DND-41 (cell line): ENCODE measurements at regions not wholly inside any gene's neighbourhood (a gene's known extent, or its start where the extent isn't known, plus 50 kb on each side); places are given as distances from the start of the nearest gene placed in this dataset.
"Not testable (repeated sequence)": the region's sequence is repeated elsewhere in the genome, so short reads cannot be mapped to it uniquely, and the experiment has no call there.

Experiments
- EZH2 ChIP-seq: IDR thresholded peaks from 3 replicates; pipeline ENCODE4 v1.6.1; 2012; ENCODE audit warnings: borderline replicate concordance, low read depth, mild to moderate bottlenecking, moderate library complexity, low read length, inconsistent platforms; ENCODE audit not compliant: severe bottlenecking
- TF ChIP-seq, protein P1 (sequence below): IDR thresholded peaks from 2 replicates; pipeline ENCODE4 v1.5.1; 2012; ENCODE audit warnings: borderline replicate concordance, low read length, moderate library complexity, mild to moderate bottlenecking; ENCODE audit not compliant: poor library complexity, severe bottlenecking; ENCODE audit errors: extremely low read depth

DNA sequence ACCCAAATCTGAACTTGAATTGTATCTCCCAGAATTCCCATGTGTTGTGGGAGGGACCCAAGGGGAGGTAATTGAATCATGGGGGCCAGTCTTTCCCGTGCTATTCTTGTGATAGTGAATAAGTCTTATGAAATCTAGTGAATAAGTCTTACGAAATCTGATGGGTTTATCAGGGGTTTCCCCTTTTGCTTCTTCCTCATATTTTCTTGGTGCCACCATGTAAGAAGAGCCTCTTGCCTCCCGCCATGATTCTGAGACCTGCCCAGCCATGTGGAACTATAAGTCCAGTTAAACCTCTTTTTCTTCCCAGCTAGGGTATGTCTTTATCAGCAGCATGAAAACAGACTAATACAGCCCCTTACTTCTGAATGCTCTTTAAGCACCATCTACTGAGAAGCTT, 343.2 kb upstream of the NOX3 start:
- TF ChIP-seq, protein P1, sequence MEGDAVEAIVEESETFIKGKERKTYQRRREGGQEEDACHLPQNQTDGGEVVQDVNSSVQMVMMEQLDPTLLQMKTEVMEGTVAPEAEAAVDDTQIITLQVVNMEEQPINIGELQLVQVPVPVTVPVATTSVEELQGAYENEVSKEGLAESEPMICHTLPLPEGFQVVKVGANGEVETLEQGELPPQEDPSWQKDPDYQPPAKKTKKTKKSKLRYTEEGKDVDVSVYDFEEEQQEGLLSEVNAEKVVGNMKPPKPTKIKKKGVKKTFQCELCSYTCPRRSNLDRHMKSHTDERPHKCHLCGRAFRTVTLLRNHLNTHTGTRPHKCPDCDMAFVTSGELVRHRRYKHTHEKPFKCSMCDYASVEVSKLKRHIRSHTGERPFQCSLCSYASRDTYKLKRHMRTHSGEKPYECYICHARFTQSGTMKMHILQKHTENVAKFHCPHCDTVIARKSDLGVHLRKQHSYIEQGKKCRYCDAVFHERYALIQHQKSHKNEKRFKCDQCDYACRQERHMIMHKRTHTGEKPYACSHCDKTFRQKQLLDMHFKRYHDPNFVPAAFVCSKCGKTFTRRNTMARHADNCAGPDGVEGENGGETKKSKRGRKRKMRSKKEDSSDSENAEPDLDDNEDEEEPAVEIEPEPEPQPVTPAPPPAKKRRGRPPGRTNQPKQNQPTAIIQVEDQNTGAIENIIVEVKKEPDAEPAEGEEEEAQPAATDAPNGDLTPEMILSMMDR, result not testable (repeated sequence)
- TF ChIP-seq EZH2, result not testable (repeated sequence)
